ENCODE measurements at regions not wholly inside any gene's neighbourhood (a gene's known extent, or its start where the extent isn't known, plus 50 kb on each side); places are given as distances from the start of the nearest gene placed in this dataset.

GRCh38 chr7:83441-83840 lies 108.9 kb upstream of the FAM20C start:
- no peaks in the 10 kb centered on the region for H3K79me2 ChIP-seq (replicated peaks; ENCODE audit: insufficient read depth, low read length)
- H3K27me3 ChIP-seq (ENCODE audit: insufficient read depth, low read depth, low read length), result no peaks in the 10 kb centered on the region
- no peak overlapping the region for H3K27ac ChIP-seq (ENCODE audit: low read length)
- no peak overlapping the region for H3K4me3 ChIP-seq (ENCODE audit: low read length)
- no peak overlapping the region for H3K4me2 ChIP-seq (ENCODE audit: low read length)
- no peaks in the 10 kb centered on the region for H3K36me3 ChIP-seq (ENCODE audit: insufficient read depth, low read length)
- no peak overlapping the region for H3K9ac ChIP-seq (ENCODE audit: low read length)
- no peaks in the 10 kb centered on the region for H3K9me2 ChIP-seq (ENCODE audit: insufficient read depth, low read length)
- no peaks in the 10 kb centered on the region for H3F3A ChIP-seq (ENCODE audit: insufficient read depth, low read length, poor library complexity, severe bottlenecking)
- no peak for TF ChIP-seq EP300 (conservative IDR thresholded peaks at IDR 0.05; ENCODE audit: poor library complexity, severe bottlenecking)
- TF ChIP-seq MXI1 (conservative IDR thresholded peaks at IDR 0.05; ENCODE audit: poor library complexity, severe bottlenecking), result no peak
- H3K9me3 ChIP-seq (ENCODE audit: low read length), result no peaks in the 10 kb centered on the region
- H2AFZ ChIP-seq (ENCODE audit: low read depth, low read length), result no peak overlapping the region
- H4K20me1 ChIP-seq (ENCODE audit: insufficient read depth), result no peaks in the 10 kb centered on the region

GRCh38 chr7:83861-84632 lies 108.3 kb upstream of the FAM20C start:
- Histone ChIP-seq H3K36me3 (ENCODE audit: insufficient read depth, low read length) (no peaks in the 10 kb centered on the region), H3K27me3 (ENCODE audit: insufficient read depth, low read depth, low read length) (no peaks in the 10 kb centered on the region), H3K4me2 (ENCODE audit: low read length) (no peak overlapping the region), H3K9me3 (ENCODE audit: low read length) (no peaks in the 10 kb centered on the region), H3K27ac (ENCODE audit: low read length) (no peak overlapping the region), H3K4me3 (ENCODE audit: low read length) (no peak overlapping the region), H2AFZ (ENCODE audit: low read depth, low read length) (no peak overlapping the region), H3K79me2 (replicated peaks; ENCODE audit: insufficient read depth, low read length) (no peaks in the 10 kb centered on the region), H3K9ac (ENCODE audit: low read length) (no peak overlapping the region), H3F3A (ENCODE audit: insufficient read depth, low read length, poor library complexity, severe bottlenecking) (no peaks in the 10 kb centered on the region), H3K9me2 (ENCODE audit: insufficient read depth, low read length) (no peaks in the 10 kb centered on the region), H4K20me1 (ENCODE audit: insufficient read depth) (no peaks in the 10 kb centered on the region)
- TF ChIP-seq POLR2AphosphoS5 (IDR thresholded peaks at IDR 0.05) (no peak), REST (IDR thresholded peaks at IDR 0.05; ENCODE audit: borderline replicate concordance) (no peak), SMC3 (conservative IDR thresholded peaks at IDR 0.05; ENCODE audit: poor library complexity) (no peak), RAD21 (conservative IDR thresholded peaks at IDR 0.05) (no peak), EP300 (conservative IDR thresholded peaks at IDR 0.05; ENCODE audit: poor library complexity, severe bottlenecking) (no peak), EZH2 (IDR thresholded peaks at IDR 0.05; ENCODE audit: borderline replicate concordance, insufficient read depth, low read length, poor library complexity, severe bottlenecking) (no peak)

GRCh38 chr7:84633-85020 lies 107.7 kb upstream of the FAM20C start:
- H3K79me2 ChIP-seq (replicated peaks; ENCODE audit: insufficient read depth, low read length), result no peaks in the 10 kb centered on the region
- no peaks in the 10 kb centered on the region for H3K9me3 ChIP-seq (ENCODE audit: low read length)
- no peak overlapping the region for H3K27ac ChIP-seq (ENCODE audit: low read length)
- no peaks in the 10 kb centered on the region for H3K36me3 ChIP-seq (ENCODE audit: insufficient read depth, low read length)
- no peaks in the 10 kb centered on the region for H4K20me1 ChIP-seq (ENCODE audit: insufficient read depth)
- H3F3A ChIP-seq (ENCODE audit: insufficient read depth, low read length, poor library complexity, severe bottlenecking), result no peaks in the 10 kb centered on the region
- H3K4me3 ChIP-seq (ENCODE audit: low read length), result no peak overlapping the region
- TF ChIP-seq RAD21 (conservative IDR thresholded peaks at IDR 0.05) (no peak), REST (IDR thresholded peaks at IDR 0.05; ENCODE audit: borderline replicate concordance) (no peak), EZH2 (IDR thresholded peaks at IDR 0.05; ENCODE audit: borderline replicate concordance, insufficient read depth, low read length, poor library complexity, severe bottlenecking) (no peak), EP300 (conservative IDR thresholded peaks at IDR 0.05; ENCODE audit: poor library complexity, severe bottlenecking) (no peak), CTCF (IDR thresholded peaks at IDR 0.05; ENCODE audit: poor library complexity, severe bottlenecking) (no peak), MXI1 (conservative IDR thresholded peaks at IDR 0.05; ENCODE audit: poor library complexity, severe bottlenecking) (no peak), POLR2AphosphoS5 (IDR thresholded peaks at IDR 0.05) (no peak), SMC3 (conservative IDR thresholded peaks at IDR 0.05; ENCODE audit: poor library complexity) (no peak), TAF1 (IDR thresholded peaks at IDR 0.05; ENCODE audit: low read depth) (no peak)
- no peak overlapping the region for H3K4me2 ChIP-seq (ENCODE audit: low read length)
- no peak overlapping the region for H3K9ac ChIP-seq (ENCODE audit: low read length)
- no peaks in the 10 kb centered on the region for H3K27me3 ChIP-seq (ENCODE audit: insufficient read depth, low read depth, low read length)
- no peaks in the 10 kb centered on the region for H3K9me2 ChIP-seq (ENCODE audit: insufficient read depth, low read length)
- H2AFZ ChIP-seq (ENCODE audit: low read depth, low read length), result no peak overlapping the region

Data from neural cell (in vitro differentiated cells).